GM18909 (cell line): ENCODE measurements at regions not wholly inside any gene's neighbourhood (a gene's known extent, or its start where the extent isn't known, plus 50 kb on each side); places are given as distances from the start of the nearest gene placed in this dataset.

ENCODE experiments used
- ATAC-seq: cut with Tn5 transposase; IDR thresholded peaks from one replicate; pipeline ENCODE4 v1.9.1; 2021; ENCODE audit warnings: mild to moderate bottlenecking; ENCODE audit not compliant: unreplicated experiment, poor library complexity

DNA sequence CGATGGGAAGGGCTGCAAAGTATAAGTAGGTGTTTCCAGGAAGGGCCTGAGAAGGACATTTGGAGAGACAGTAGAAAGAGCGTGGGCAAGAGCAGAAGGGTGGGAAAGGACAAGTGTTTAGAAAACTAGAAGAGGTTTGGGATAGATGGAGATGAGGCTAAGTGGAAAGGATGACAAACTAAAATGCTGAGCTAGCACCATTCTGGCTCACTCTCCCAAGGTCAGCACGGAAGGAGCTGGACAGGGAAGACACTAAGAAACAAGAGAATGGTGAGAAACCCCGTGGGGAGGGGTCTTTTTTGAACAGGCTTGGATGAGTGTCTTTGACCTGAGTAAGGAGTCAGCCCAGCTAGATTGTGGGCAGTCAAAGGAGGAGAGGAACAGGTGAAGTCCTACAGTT lies 286.0 kb downstream of the CDK5RAP2 start:
- ATAC-seq, result no peak

- ATAC-seq, result no peak
These were observed 287.4 kb downstream of the CDK5RAP2 start for GRCh38 chr9:120292606-120293005.

GRCh38 chr9:120291050-120291449 lies 288.9 kb downstream of the CDK5RAP2 start:
- ATAC-seq, result no peak

DNA sequence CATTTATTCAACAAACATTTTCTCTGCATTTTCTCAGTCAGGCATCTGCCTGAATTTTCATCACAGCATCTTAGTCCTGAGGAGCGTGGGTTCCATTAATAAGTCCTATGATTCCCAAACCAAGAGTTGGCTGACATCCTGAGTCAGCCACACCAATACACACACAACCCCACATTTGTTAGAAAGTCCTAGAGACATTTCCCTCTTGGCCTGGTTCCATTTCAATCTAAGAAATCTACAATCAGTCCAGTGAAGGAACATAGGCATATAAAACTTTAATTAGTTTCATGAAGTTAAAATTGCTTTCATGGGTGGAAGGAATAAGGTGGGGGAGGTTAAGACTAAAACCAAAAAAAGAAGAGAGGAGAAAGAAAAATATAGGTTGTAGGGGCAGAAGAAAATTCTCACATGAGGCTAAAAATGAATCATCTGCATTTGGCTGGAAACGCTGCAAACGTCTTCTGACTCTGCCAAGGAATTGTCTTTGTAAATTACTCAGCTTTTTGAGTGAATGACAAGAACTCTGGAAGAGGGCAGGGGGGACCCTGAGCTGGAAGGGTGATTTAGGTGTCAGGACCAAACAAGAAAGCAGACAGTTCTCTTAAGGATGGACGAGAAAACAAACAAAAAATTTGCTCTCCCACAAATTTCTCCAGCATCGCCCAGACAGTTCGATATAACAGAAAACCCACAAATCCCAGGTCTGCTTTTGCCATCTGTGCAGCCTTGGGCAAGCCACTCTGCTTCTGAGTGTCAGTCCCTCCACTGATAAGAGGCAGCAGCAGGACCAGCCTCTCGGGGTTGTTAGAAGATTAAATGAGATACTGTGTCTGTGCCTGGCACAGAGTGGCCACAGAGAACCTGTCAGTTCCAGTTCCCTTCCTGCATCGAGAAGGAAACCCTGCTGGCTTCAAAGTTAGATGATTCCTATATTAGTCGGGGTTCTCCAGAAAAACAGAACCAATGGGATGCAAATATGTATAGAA lies 289.7 kb downstream of the CDK5RAP2 start:
- ATAC-seq, result no peak

DNA sequence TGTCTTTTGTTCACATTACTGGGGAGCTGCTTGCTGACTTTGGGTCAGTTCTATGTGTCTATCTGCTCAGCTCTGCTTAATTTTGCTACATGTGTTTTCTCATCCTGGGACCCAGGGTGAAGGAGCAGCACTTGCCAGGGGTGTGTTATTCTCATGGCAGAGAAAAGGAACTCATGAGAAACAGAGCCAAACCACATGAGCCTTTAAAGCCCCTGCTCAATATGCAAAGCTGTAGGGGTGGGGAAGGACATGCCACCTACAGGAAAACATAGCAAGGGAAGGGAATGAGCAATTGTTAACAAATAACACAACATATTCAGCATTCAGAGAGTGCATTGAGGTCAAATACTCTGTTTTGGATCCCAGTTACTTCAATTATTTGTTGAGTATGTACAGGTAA lies 290.9 kb downstream of the CDK5RAP2 start:
- ATAC-seq, result no peak

DNA sequence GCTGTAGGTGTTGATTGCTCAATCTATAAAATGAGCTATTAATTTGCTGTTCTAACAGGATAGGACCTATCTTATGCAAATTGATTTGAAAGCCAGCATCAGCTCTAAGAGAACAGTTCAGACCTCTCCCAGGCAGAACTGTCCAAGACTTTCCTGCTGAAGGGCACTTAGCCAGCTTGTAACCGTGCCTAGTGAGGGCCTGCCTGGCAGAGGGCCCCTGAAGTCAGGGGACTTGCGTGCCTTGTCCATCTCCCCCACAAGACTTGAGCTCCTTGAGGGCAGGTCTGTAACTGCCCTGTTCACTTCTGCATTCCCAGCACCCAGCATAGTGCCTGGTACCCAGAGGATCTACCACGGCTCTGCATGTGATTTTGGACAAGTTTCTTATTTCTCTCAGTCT lies 293.4 kb downstream of the CDK5RAP2 start:
- no peak for ATAC-seq

DNA sequence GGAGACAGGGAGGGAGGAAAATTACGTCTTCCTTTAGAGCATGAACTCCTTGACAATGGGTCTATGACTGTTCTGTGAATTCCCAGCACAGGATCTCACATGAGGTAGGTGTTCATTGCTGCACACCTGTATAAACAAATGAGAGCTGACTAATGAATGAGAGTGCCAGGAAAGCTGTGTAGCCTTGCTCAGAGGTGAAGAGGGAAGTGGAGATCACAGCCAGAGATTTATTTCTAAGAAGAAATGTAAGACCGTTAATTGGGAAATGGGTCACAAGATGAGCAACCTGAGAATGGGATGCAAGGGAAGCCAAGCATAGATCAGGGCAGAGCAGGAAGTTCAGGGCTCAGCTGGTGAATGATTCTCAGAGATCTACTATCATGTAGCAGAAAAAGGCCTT lies 295.1 kb downstream of the CDK5RAP2 start:
- no peak for ATAC-seq

DNA sequence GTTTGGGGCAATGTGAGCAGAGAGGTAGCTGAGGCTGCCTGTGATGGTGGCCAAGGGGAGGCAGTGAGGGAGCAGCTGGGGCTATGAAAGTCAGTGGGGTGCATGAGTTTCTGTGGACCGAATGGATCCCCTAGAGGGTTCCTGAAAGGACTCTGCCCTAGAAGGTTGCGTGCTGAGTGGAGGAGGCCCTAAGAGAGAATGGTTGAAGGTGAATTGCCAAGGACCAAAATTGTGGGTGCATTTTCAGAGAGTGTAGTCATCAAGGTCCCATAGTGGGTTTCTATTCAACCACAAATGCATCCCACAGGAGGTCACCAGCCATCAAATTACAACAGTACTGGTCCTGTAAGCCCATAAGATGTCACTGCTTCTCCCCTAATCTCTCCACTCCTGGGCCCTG lies 298.3 kb downstream of the CDK5RAP2 start:
- ATAC-seq, result no peak

DNA sequence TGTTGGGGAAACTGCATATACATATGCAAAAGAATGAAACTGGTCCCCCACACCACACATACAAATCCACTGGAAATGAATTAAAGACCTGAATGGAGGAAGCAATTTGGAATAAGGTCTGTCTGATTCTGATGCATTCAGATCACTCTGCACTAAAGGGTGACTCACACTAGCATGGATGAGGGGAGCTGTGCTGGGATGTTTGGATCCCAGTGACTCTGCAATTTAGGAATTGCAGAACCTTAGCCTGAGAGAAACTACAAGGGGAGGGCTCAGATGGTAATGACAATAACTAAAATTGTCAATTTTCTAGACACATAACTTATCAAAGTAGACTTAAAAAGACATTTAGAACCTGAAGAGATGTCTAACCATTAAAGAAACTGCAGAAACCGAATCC lies 312.0 kb downstream of the CDK5RAP2 start:
- ATAC-seq, result no peak

GRCh38 chr9:120265791-120266190 lies 314.2 kb downstream of the CDK5RAP2 start:
- no peak for ATAC-seq

- no peak for ATAC-seq
These were observed 315.4 kb downstream of the CDK5RAP2 start for GRCh38 chr9:120264528-120264927.

DNA sequence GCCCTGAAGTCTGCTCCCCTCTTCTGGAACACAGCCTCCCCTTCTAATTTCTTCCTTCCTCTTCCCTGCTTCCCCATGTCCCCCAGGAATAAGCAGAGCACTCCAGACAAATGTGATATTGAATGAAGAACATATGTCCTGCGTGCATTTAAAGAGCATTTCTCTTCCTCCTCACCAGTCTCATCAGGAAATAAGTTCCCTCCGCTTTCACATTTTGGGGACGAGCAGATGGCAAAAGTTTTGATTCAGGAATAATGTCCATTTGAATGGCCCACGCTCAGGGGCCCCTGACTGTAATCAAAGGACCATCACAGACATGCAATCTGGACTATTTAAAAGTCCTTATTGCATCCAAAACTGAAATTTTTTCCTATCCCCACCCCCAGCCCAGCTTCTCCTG lies 316.1 kb downstream of the CDK5RAP2 start:
- ATAC-seq, result no peak

- ATAC-seq, result no peak
These were observed 318.5 kb downstream of the CDK5RAP2 start for GRCh38 chr9:120261419-120261818.

DNA sequence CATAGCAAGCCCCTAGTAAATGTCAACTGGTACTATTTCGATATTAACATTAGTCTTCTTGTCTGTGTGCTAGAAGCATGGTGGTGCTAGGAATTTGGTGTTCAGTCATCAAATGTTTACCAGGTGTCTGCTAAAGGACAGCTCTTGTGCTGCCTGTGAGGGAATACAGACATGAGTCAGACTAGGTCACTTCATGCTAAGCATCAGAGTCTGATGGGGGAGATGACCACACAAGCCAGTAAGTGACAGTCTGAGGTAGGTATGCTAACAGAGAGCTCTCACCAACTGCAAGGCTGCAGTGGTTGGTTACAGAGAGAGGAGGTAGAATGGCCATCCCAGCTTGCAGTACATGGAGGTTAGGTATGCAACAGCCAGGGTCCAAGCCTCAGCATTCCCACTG lies 320.9 kb downstream of the CDK5RAP2 start:
- ATAC-seq, result no peak

GRCh38 chr9:120258096-120258495 lies 321.9 kb downstream of the CDK5RAP2 start:
- ATAC-seq, result no peak

DNA sequence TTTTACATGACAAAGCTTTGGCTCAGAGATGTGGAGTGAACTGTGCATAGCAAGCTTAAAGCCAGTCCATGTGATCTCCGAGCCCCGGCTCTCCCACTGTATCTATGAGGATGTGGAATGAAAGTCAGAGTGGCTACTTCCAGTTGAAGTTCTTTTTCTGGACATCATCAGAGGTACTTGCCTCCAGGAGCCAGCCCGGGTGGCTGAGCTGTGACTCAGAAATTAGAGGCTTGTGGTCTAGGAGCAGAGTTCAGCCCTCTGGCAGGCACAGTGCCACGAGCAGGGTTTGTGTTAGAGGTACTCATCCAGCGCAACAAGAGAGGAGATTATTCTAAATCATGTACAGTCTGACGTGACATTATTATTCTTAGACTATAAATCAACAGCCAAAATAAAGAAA lies 322.5 kb downstream of the CDK5RAP2 start:
- ATAC-seq, result no peak

DNA sequence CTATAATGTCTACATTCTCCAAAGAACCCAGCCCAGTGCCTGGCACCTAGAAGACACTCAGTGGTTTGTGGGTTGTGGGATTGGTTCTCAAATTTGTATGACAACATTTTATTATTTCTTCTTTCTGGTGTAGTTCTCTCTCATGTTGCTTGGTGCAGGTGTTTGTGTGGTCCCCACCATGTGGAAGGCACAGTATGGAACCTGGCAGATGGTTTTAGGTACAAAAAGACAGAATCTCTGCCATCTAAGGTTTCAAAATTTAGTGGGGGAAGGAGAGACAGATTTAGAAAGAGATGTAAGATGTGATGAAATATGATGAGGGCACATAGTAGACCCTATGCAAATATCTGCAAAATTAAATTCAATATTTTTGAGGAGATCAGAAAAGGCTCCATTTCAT lies 323.8 kb downstream of the CDK5RAP2 start:
- ATAC-seq, result no peak

- ATAC-seq, result no peak
These were observed 327.7 kb downstream of the CDK5RAP2 start for GRCh38 chr9:120252248-120252647.

GRCh38 chr9:120242116-120242811 lies 337.7 kb downstream of the CDK5RAP2 start:
- ATAC-seq, result no peak

GRCh38 chr9:120236596-120236995 lies 343.4 kb downstream of the CDK5RAP2 start:
- no peak for ATAC-seq

- ATAC-seq, result no peak
These were observed 344.9 kb downstream of the CDK5RAP2 start for GRCh38 chr9:120235081-120235480.

DNA sequence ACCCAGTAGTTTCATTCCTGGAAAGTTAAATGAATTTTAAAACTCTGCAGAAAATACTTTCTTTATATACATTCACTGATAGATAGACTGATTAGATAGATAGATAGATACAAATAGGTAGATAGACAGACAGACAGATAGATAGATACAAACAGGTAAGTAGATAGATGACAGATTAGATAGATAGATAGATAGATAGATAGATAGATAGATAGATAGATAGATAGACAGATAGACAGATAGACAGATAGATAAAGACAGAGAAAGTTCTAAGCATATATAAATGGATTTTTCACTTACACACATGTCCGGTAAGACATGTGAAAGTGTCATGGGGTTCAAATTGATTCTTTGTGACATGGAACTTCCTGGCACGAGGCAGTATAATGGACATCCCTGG lies 349.7 kb downstream of the CDK5RAP2 start:
- no peak for ATAC-seq
